Epithelial cell of proximal tubule (primary cell): ENCODE measurements at regions not wholly inside any gene's neighbourhood (a gene's known extent, or its start where the extent isn't known, plus 50 kb on each side); places are given as distances from the start of the nearest gene placed in this dataset.
A peak's percentile ranks its signal among the peaks of the same experiment; 100 is the strongest.

ENCODE experiments used
- DNase-seq: peaks from one replicate; pipeline ENCODE4 v3.0.0-alpha.2; 2011; ENCODE audit warnings: low read depth
- H3K4me3 ChIP-seq: 2 replicates; pipeline ENCODE4 v1.5.1; 2011; ENCODE audit warnings: low read depth, mild to moderate bottlenecking, low read length
- TF ChIP-seq, protein P1 (sequence below): conservative IDR thresholded peaks from 2 replicates; pipeline ENCODE4 v1.5.1; 2012; ENCODE audit warnings: low read depth, mild to moderate bottlenecking, low read length

DNA sequence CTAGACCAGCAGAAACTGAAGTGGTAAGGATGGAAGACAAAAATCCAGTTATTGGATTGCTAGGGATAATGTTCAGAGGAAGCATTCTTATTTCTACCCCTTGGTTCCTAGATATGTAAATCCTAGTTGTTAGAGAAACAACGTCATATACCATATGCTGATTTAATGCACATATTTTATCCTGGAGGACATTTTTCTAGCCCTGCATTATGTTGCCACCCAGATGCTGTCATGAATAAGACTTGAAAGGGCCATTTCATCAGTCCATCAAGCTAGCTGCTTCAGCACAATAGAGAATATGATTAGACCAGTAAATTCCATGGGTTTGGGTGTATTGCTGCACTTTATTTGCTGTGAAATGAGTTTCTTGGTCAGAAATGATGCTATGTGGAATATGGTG lies 1736.4 kb downstream of the MAT2B start:
- no peak overlapping the region for H3K4me3 ChIP-seq
- no peak for DNase-seq
- TF ChIP-seq, protein P1, sequence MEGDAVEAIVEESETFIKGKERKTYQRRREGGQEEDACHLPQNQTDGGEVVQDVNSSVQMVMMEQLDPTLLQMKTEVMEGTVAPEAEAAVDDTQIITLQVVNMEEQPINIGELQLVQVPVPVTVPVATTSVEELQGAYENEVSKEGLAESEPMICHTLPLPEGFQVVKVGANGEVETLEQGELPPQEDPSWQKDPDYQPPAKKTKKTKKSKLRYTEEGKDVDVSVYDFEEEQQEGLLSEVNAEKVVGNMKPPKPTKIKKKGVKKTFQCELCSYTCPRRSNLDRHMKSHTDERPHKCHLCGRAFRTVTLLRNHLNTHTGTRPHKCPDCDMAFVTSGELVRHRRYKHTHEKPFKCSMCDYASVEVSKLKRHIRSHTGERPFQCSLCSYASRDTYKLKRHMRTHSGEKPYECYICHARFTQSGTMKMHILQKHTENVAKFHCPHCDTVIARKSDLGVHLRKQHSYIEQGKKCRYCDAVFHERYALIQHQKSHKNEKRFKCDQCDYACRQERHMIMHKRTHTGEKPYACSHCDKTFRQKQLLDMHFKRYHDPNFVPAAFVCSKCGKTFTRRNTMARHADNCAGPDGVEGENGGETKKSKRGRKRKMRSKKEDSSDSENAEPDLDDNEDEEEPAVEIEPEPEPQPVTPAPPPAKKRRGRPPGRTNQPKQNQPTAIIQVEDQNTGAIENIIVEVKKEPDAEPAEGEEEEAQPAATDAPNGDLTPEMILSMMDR = no peak

DNA sequence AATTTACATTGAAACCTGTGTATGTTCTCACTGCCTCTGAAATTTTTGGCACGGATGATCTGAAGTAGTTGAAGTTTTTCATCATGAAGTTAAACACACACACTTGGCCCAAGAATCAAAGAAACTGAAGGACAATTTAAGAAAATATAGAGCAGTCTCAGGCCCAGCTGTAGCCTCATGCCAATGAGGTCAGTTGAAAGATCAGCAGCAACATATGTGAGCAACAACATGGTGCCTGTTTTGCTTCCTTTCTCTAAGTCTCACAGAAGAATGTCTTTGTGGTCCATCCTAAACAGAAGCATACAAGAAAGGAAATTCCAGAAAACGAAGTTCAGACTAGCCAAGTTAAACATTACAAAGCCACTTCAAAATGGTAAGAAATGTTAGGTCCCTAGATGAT lies 1737.2 kb downstream of the MAT2B start:
- TF ChIP-seq, protein P1 = no peak
- DNase-seq = no peak

DNA sequence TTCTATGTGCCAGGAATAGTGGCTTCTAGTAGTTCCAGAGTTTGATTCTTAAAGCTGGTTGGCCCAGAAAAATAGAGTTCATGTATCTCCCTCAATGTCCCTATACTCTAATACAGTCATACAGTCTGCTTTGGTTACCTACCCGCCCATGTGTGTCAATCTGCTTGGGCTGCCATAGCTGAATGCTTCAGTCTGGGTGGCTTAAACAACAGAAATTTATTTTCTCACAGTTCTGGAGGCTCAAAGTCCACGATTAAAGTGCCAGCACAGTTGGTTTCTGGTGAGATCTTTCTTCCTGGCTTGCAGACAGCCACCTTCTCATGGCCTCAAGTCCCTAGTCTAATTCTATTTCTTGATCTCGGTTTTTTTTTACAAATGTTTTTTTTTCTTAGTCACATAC lies 1739.0 kb downstream of the MAT2B start:
- no peak for DNase-seq
- TF ChIP-seq, protein P1 = no peak
- no peak overlapping the region for H3K4me3 ChIP-seq

More for the DNA sequence above, 1737.2 kb downstream of the MAT2B start:
- no peak overlapping the region for H3K4me3 ChIP-seq

DNA sequence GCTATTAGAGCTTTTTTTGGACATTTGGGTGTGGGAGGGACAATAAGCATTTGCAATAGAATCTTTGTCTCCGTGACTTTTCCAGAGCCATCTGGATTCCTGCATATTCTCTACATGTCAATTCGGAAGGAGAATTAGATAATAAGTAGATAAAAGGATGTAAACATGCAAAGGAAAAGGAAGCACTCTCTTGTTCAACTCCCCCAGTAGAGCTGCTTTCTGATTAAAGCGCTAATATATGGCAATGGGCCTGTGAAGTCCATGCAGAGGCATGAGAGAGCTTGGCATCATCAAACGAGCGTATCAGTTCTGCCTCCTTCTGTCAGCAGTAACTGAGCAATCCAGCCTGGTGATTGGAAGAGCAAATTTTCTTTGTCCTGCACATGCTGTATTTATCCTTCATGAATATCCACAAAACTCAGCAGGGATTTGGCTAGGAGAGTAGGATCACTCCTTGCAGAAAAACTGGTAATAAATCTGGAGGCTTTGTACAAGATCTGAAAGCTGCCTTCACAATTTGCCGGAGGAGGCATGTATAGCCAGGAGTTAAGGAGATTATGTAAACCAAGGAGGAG lies 1752.9 kb downstream of the MAT2B start:
- TF ChIP-seq, protein P1 = no peak
- DNase-seq = no peak
- H3K4me3 ChIP-seq = no peak overlapping the region

DNA sequence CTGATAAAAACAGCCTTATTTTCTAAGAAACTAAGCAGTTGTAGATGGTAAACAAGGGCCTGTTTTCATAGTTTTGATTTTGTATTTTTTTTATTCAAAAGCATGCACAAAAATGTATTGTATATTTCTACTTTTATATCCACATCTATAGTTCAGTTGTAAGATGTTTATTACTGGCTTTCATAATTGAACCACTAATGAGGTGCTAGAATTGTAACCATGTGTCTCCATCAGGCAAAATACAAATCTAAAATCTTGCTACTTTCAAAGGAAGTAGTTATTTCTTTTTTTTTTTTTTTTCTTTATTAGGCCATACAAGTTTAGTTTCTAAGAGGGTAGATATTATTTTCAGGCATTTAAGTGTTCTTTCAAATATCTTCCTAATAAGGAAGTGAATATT lies 1755.0 kb downstream of the MAT2B start:
- TF ChIP-seq, protein P1 = no peak
- H3K4me3 ChIP-seq = no peak overlapping the region
- no peak for DNase-seq

DNA sequence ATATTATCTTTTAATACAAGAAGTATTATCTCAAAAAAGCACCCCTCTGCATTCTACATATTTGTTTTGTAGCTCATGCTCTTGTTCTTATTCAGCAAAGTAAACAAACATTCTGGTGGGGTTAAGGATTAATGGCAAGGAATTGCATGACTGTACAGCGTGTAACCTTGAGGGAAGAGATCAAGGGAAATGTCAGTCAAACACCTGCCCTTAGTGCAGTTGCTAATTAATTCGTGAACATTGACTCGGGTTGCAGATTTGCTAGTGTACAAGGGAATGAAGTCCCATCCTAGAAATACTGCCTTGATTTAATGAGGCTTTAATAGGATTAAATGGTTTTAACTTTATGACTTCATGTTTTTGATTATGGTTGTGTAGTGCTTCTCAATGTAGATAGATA lies 1758.1 kb downstream of the MAT2B start:
- DNase-seq = peak; percentile 0
- TF ChIP-seq, protein P1 = no peak
- H3K4me3 ChIP-seq = no peak overlapping the region

DNA sequence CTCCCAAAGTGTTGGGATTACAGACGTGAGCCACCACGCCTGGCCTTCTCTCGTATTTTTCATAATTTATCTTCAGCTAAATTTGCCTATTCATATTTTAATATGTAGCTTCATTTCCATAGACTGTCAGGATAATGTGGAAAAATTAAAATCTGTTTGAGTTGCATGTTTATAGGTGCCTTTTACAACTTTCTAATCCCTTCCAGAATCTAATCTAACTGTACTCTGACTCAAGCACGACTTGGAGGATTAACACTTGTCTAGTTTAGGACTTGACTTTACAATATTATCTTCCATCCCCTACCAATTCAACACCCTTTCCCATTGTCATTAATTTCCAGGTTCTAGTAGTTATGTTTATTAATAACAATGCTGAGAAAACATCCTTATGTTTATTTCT lies 1761.5 kb downstream of the MAT2B start:
- DNase-seq = no peak
- TF ChIP-seq, protein P1 = no peak
- H3K4me3 ChIP-seq = no peak overlapping the region
